GM12878 (cell line): ENCODE measurements at regions not wholly inside any gene's neighbourhood (a gene's known extent, or its start where the extent isn't known, plus 50 kb on each side); places are given as distances from the start of the nearest gene placed in this dataset.

Source experiments
- ATAC-seq: fragments of 200-7000 bp; cut with Tn5 transposase; 3 replicates; pipeline ENCODE4 v1.9.1; 2020; ENCODE audit warnings: mild to moderate bottlenecking, moderate library complexity
- BruUV-seq: library from RNA; stranded (reverse); fragments of 400-500 nt; replicated peaks from 2 replicates; lab custom pipeline; 2021; lab: Mats Ljungman, UMichigan
- CTCF ChIA-PET: fragments of 300-600 bp; sonication (Branson Sonifier 250); formaldehyde crosslinking; extraction: SDS; loops from one replicate; lab custom pipeline; 2021; ENCODE audit warnings: inconsistent platforms; lab: Yijun Ruan, JAX
- POLR2A ChIA-PET: fragments of 350-600 bp; formaldehyde crosslinking; extraction: SDS; loops from one replicate; lab custom pipeline; 2021; ENCODE audit warnings: inconsistent platforms; lab: Charles Lee
- RAD21 ChIA-PET: fragments of 300-600 bp; sonication (Branson Sonifier 250); formaldehyde crosslinking; loops from one replicate; lab custom pipeline; 2023; ENCODE audit warnings: antibody characterized with exemption; ENCODE audit not compliant: unreplicated experiment; lab: Charles Lee
- SMC1A ChIA-PET: fragments of 300-600 bp; sonication (Branson Sonifier 250); formaldehyde crosslinking; loops from one replicate; lab custom pipeline; 2023; ENCODE audit not compliant: unreplicated experiment, uncharacterized antibody; lab: Charles Lee
- DNase-seq: peaks from one replicate; pipeline ENCODE4 v3.0.0-alpha.2; 2011; ENCODE audit warnings: low read depth, low spot score
- FAIRE-seq: peaks from 3 replicates; lab custom pipeline; 2011; peaks lifted over from hg19 to GRCh38; lab: Jason Lieb, UNC
- H2AFZ ChIP-seq: 2 replicates; pipeline ENCODE4 v1.6.0; 2011; ENCODE audit warnings: low read depth, low read length, control low read depth; ENCODE audit not compliant: control insufficient read depth
- H3K27ac ChIP-seq: 2 replicates; pipeline ENCODE4 v1.5.1; 2011; ENCODE audit warnings: control low read depth; ENCODE audit not compliant: control insufficient read depth, insufficient read depth
- H3K27me3 ChIP-seq, 2 experiments: replicated peaks in 1 of 2; 2 replicates each; pipeline versions ENCODE4 v1.6.0 to v1.6.1; 2011; ENCODE audit warnings: low read length in 1 of 2; ENCODE audit not compliant: control insufficient read depth in 2 of 2, insufficient read depth in 2 of 2
- H3K36me3 ChIP-seq, 2 experiments: 2 replicates each; pipeline ENCODE4 v1.5.1; 2011; ENCODE audit warnings: low read length in 1 of 2; ENCODE audit not compliant: control insufficient read depth in 2 of 2, insufficient read depth in 2 of 2
- H3K4me1 ChIP-seq: 2 replicates; pipeline ENCODE4 v1.6.1; 2011; ENCODE audit warnings: mild to moderate bottlenecking, low read length, moderate library complexity, mixed read lengths; ENCODE audit not compliant: control insufficient read depth, insufficient read depth
- H3K4me2 ChIP-seq: 2 replicates; pipeline ENCODE4 v1.6.0; 2011; ENCODE audit warnings: control low read depth; ENCODE audit not compliant: control insufficient read depth, insufficient read depth
- H3K4me3 ChIP-seq: fragments of 200-600 bp; sonication (generic); 2 replicates; pipeline ENCODE4 v1.5.1; 2016
- H3K79me2 ChIP-seq: 2 replicates; pipeline ENCODE4 v1.6.0; 2011; ENCODE audit warnings: low read length; ENCODE audit not compliant: control insufficient read depth, insufficient read depth
- H3K9ac ChIP-seq: 2 replicates; pipeline ENCODE4 v1.8.0; 2011; ENCODE audit warnings: low read length, control low read depth, mixed read lengths; ENCODE audit not compliant: control insufficient read depth, insufficient read depth
- H3K9me3 ChIP-seq: replicated peaks from 3 replicates; pipeline ENCODE4 v1.5.1; 2011; ENCODE audit warnings: mild to moderate bottlenecking, low read length; ENCODE audit not compliant: control insufficient read depth, insufficient read depth
- H4K20me1 ChIP-seq: 2 replicates; pipeline ENCODE4 v1.6.0; 2011; ENCODE audit not compliant: control insufficient read depth, insufficient read depth
- ATF7 ChIP-seq: fragments of 450-650 bp; IDR thresholded peaks from 2 replicates; pipeline ENCODE4 v1.6.1; 2016; ENCODE audit warnings: low read depth, mild to moderate bottlenecking
- BCL11A ChIP-seq: IDR thresholded peaks from 2 replicates; pipeline ENCODE4 v1.6.1; 2011; ENCODE audit warnings: low read depth, low read length
- CREB1 ChIP-seq: IDR thresholded peaks from 2 replicates; pipeline ENCODE4 v1.6.1; 2012; ENCODE audit warnings: low read depth, mild to moderate bottlenecking, inconsistent platforms
- EED ChIP-seq: sonication (generic); IDR thresholded peaks from 2 replicates; pipeline ENCODE4 v1.6.1; 2016; ENCODE audit warnings: antibody characterized with exemption, low read depth
- EGR1 ChIP-seq, 2 experiments: IDR thresholded peaks; 1 replicate in 1 of 2; 2 replicates in 1 of 2; pipeline ENCODE4 v1.6.1; 2011 to 2012; ENCODE audit warnings: low read depth in 2 of 2, low read length in 2 of 2, borderline replicate concordance in 1 of 2, mild to moderate bottlenecking in 1 of 2, moderate library complexity in 1 of 2
- FOXK2 ChIP-seq: fragments of 450-650 bp; IDR thresholded peaks from 2 replicates; pipeline ENCODE4 v1.6.1; 2017; ENCODE audit warnings: mild to moderate bottlenecking, moderate library complexity
- HCFC1 ChIP-seq: fragments of 150-350 bp; IDR thresholded peaks from 2 replicates; pipeline ENCODE4 v1.6.1; 2014; ENCODE audit warnings: low read length
- IKZF2 ChIP-seq, 2 experiments: fragments of 450-650 bp; IDR thresholded peaks; 2 replicates each; pipeline ENCODE4 v1.6.1; 2017; ENCODE audit warnings: mild to moderate bottlenecking in 2 of 2, moderate library complexity in 2 of 2
- POU2F2 ChIP-seq: IDR thresholded peaks from 3 replicates; pipeline ENCODE4 v1.6.1; 2011; ENCODE audit warnings: low read depth, mild to moderate bottlenecking, low read length, borderline replicate concordance
- SMAD5 ChIP-seq: IDR thresholded peaks from 2 replicates; pipeline ENCODE4 v1.6.1; 2016; ENCODE audit warnings: antibody characterized with exemption, low read depth
- SPI1 ChIP-seq: IDR thresholded peaks from 2 replicates; pipeline ENCODE4 v1.6.1; 2011; ENCODE audit warnings: low read depth, mild to moderate bottlenecking, low read length, moderate library complexity, borderline replicate concordance; ENCODE audit not compliant: insufficient read depth
- SREBF2 ChIP-seq: IDR thresholded peaks from 2 replicates; pipeline ENCODE4 v1.6.1; 2012; ENCODE audit warnings: mild to moderate bottlenecking, low read length
- TAF1 ChIP-seq: IDR thresholded peaks from 2 replicates; pipeline ENCODE4 v1.6.1; 2011; ENCODE audit warnings: mild to moderate bottlenecking, low read depth, low read length, borderline replicate concordance
- YBX1 ChIP-seq: fragments of 450-650 bp; IDR thresholded peaks from 2 replicates; pipeline ENCODE4 v1.6.1; 2016; ENCODE audit warnings: antibody characterized with exemption
- ZNF274 ChIP-seq: IDR thresholded peaks from one replicate; pipeline ENCODE4 v1.8.0; 2011; ENCODE audit not compliant: insufficient read length, insufficient read depth
- WGBS: methylation state at CpG from one replicate; pipeline ENCODE4 v1.1.6; 2016; ENCODE audit warnings: low lambda C conversion rate; ENCODE audit not compliant: insufficient replicate concordance, insufficient coverage; ENCODE audit errors: missing lambda C conversion rate; 5-methylcytosine and 5-hydroxymethylcytosine counted together
- in situ Hi-C: fragments of 300-500 bp; cut with MboI; formaldehyde crosslinking; loops from 9 replicates; pipeline ENCODE4 v1.14.3; 2018; ENCODE audit warnings: mixed read lengths
- intact Hi-C: fragments of 100-400 bp; cut with micrococcal nuclease; formaldehyde crosslinking; loops from one replicate; pipeline ENCODE4 v1.14.2; 2022; ENCODE audit not compliant: unreplicated experiment
- TF ChIP-seq, protein P1 (sequence below): IDR thresholded peaks from 2 replicates; pipeline ENCODE4 v1.6.1; 2011; ENCODE audit warnings: borderline replicate concordance, low read depth, mild to moderate bottlenecking, moderate library complexity, low read length; ENCODE audit not compliant: insufficient read depth, poor library complexity, severe bottlenecking
- TF ChIP-seq, protein P2 (sequence below): fragments of 450-650 bp; IDR thresholded peaks from 2 replicates; pipeline ENCODE4 v1.6.1; 2016; ENCODE audit warnings: mild to moderate bottlenecking

DNA sequence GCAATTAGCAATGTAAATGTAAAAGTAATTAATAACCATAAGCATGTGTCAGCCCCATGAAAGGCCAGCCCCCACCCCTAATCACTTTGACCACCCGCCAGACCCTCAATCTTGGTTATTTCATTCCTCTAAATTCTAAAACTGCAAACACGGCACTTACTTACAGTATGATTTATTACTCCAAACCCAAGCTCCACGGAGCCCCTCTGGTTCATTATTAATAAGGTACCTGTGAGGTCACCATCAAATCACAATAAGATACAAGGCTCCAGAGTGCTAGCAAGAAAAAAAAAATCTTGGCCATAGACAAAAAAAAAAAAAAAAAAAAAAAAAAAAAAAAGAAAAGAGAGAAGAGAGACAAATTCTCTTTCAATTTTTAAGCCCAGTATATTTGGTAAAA lies 879.5 kb downstream of the TDRD15 start:
- ChIA-PET CTCF (no interaction called here), SMC1A (no interaction called here)
- no peak for FAIRE-seq

DNA sequence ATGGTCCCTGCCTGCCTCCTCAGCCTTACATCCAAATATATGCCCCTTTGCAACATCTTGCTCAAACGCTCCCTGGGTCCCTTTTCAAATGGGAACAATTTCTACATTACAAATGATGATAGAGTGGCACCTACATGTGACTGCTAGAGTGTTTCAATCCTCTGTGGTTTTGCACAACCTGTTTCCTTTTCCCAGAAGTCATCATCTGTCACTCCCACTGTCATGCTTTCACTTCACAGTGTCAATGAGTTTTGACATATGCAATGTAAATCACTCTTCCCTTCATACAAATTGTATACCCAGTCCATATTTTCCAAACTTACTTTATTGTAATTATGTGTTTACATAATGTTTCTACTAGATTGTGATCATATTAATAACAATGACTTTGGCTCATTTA lies 887.3 kb downstream of the TDRD15 start:
- no peak overlapping the region for H3K4me3 ChIP-seq
- in situ Hi-C loops (no loop called here), intact Hi-C loops (no loop called here)
- no TSS peak for BruUV-seq
- no peak overlapping the region for H3K4me2 ChIP-seq
- no peaks in the 10 kb centered on the region for H3K27me3 ChIP-seq
- SMC1A ChIA-PET = no interaction called here
- no peaks in the 10 kb centered on the region for H3K36me3 ChIP-seq
- POLR2A ChIA-PET = no interaction called here
- 0% methylated on average over 1 of the region's 1 CpG for WGBS
- H3K9ac ChIP-seq = no peak overlapping the region
- no peaks in the 10 kb centered on the region for H3K9me3 ChIP-seq
- H4K20me1 ChIP-seq = no peaks in the 10 kb centered on the region
- no peaks in the 10 kb centered on the region for H3K4me1 ChIP-seq
- H3K27ac ChIP-seq = no peak overlapping the region
- ATAC-seq = no peak
- RAD21 ChIA-PET = no interaction called here
- no peak for FAIRE-seq
- H3K79me2 ChIP-seq = no peaks in the 10 kb centered on the region
- H2AFZ ChIP-seq = no peak overlapping the region
- CTCF ChIA-PET = no interaction called here
- DNase-seq = no peak
- TF ChIP-seq CREB1 (no peak), EGR1 (IDR thresholded peaks at IDR 0.05; ENCODE audit: borderline replicate concordance in 1 of 2, low read depth in 2 of 2, low read length in 2 of 2) (no peak), HCFC1 (no peak), ATF7 (no peak), EED (no peak), SREBF2 (no peak), IKZF2 (IDR thresholded peaks at IDR 0.05) (no peak), SMAD5 (no peak), BCL11A (no peak), FOXK2 (no peak), TAF1 (no peak), ZNF274 (no peak), SPI1 (no peak), YBX1 (no peak)
- TF ChIP-seq, protein P1, sequence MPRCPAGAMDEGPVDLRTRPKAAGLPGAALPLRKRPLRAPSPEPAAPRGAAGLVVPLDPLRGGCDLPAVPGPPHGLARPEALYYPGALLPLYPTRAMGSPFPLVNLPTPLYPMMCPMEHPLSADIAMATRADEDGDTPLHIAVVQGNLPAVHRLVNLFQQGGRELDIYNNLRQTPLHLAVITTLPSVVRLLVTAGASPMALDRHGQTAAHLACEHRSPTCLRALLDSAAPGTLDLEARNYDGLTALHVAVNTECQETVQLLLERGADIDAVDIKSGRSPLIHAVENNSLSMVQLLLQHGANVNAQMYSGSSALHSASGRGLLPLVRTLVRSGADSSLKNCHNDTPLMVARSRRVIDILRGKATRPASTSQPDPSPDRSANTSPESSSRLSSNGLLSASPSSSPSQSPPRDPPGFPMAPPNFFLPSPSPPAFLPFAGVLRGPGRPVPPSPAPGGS = no peak
- TF ChIP-seq, protein P2, sequence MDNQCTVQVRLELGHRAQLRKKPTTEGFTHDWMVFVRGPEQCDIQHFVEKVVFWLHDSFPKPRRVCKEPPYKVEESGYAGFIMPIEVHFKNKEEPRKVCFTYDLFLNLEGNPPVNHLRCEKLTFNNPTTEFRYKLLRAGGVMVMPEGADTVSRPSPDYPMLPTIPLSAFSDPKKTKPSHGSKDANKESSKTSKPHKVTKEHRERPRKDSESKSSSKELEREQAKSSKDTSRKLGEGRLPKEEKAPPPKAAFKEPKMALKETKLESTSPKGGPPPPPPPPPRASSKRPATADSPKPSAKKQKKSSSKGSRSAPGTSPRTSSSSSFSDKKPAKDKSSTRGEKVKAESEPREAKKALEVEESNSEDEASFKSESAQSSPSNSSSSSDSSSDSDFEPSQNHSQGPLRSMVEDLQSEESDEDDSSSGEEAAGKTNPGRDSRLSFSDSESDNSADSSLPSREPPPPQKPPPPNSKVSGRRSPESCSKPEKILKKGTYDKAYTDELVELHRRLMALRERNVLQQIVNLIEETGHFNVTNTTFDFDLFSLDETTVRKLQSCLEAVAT = no peak

More for the DNA sequence above, 879.5 kb downstream of the TDRD15 start:
- Histone ChIP-seq H3K4me2 (no peak overlapping the region), H3K27me3 (no peaks in the 10 kb centered on the region), H4K20me1 (no peaks in the 10 kb centered on the region), H3K4me1 (no peaks in the 10 kb centered on the region), H3K79me2 (no peaks in the 10 kb centered on the region), H3K9ac (no peak overlapping the region), H3K36me3 (no peaks in the 10 kb centered on the region), H3K9me3 (no peaks in the 10 kb centered on the region), H2AFZ (no peak overlapping the region), H3K4me3 (no peak overlapping the region), H3K27ac (no peak overlapping the region)
- ChIA-PET RAD21 (no interaction called here), POLR2A (no interaction called here)
- no peak for DNase-seq
- intact Hi-C loops (no loop called here), in situ Hi-C loops (no loop called here)
- no TSS peak for BruUV-seq
- 12% methylated on average over 3 of the region's 3 CpGs for WGBS
- TF ChIP-seq POU2F2 = no peak
- ATAC-seq = no peak
